Thoracic aorta (tissue), 2 donors: ENCODE measurements at regions not wholly inside any gene's neighbourhood (a gene's known extent, or its start where the extent isn't known, plus 50 kb on each side); places are given as distances from the start of the nearest gene placed in this dataset.

Experiments
- ATAC-seq: fragments of 150-250 bp; one replicate; pipeline ENCODE4 v1.8.0; 2017; ENCODE audit warnings: low read depth; ENCODE audit not compliant: insufficient number of reproducible peaks, low FRiP score
- DNase-seq: peaks from one replicate; pipeline ENCODE4 v3.0.0-alpha.2; 2020; ENCODE audit warnings: low spot score
- H3K27ac ChIP-seq, 2 donors: fragments of 200-600 bp; sonication (generic); 1 replicate in 1 of 2; 2 replicates in 1 of 2; pipeline ENCODE4 v1.5.1; 2016; ENCODE audit warnings: mild to moderate bottlenecking in 2 of 2, moderate library complexity in 2 of 2
- H3K27me3 ChIP-seq: fragments of 200-600 bp; sonication (generic); replicated peaks from 2 replicates; pipeline ENCODE4 v1.6.0; 2016; ENCODE audit warnings: mild to moderate bottlenecking; ENCODE audit not compliant: insufficient read depth
- H3K36me3 ChIP-seq: fragments of 200-600 bp; sonication (generic); one replicate; pipeline ENCODE4 v1.5.1; 2016
- H3K4me1 ChIP-seq, 2 donors: fragments of 200-600 bp; sonication (generic); 1 replicate in 1 of 2; 2 replicates in 1 of 2; pipeline versions ENCODE4 v1.5.1 to v1.6.0; 2016; ENCODE audit warnings: low read depth in 2 of 2, mild to moderate bottlenecking in 1 of 2; ENCODE audit not compliant: control insufficient read depth in 1 of 2
- H3K4me3 ChIP-seq: fragments of 200-600 bp; sonication (generic); 2 replicates; pipeline ENCODE4 v1.5.1; 2016; ENCODE audit warnings: mild to moderate bottlenecking
- H3K9me3 ChIP-seq: fragments of 200-600 bp; sonication (generic); 2 replicates; pipeline ENCODE4 v1.5.1; 2016
- CTCF ChIP-seq: fragments of 200-600 bp; sonication (generic); IDR thresholded peaks from one replicate; pipeline ENCODE4 v1.5.1; 2019; ENCODE audit warnings: antibody characterized with exemption

- H3K4me1 ChIP-seq: no peaks in the 10 kb centered on the region
- no peak overlapping the region for H3K4me3 ChIP-seq
- H3K9me3 ChIP-seq: no peaks in the 10 kb centered on the region
- TF ChIP-seq CTCF: no peak
- no peak for ATAC-seq
- no peaks in the 10 kb centered on the region for H3K36me3 ChIP-seq
- H3K27ac ChIP-seq: no peak overlapping the region
- no peak for DNase-seq
- H3K27me3 ChIP-seq: no peaks in the 10 kb centered on the region
Measured at GRCh38 chr10:10010397-10010796, 1007.3 kb upstream of the CELF2 start.

GRCh38 chr10:10014846-10015245, 1002.8 kb upstream of the CELF2 start:
- ATAC-seq (no peak), DNase-seq (no peak)
- no peaks in the 10 kb centered on the region for H3K36me3 ChIP-seq
- H3K4me3 ChIP-seq: no peak overlapping the region
- H3K9me3 ChIP-seq: peaks cover 3% of the 10 kb centered on the region
- no peak overlapping the region for H3K27ac ChIP-seq
- H3K4me1 ChIP-seq: no peaks in the 10 kb centered on the region
- no peak for TF ChIP-seq CTCF
- no peaks in the 10 kb centered on the region for H3K27me3 ChIP-seq

- H3K4me3 ChIP-seq: no peak overlapping the region
- DNase-seq (no peak), ATAC-seq (no peak)
- peaks cover 3% of the 10 kb centered on the region for H3K9me3 ChIP-seq
- H3K4me1 ChIP-seq: no peaks in the 10 kb centered on the region
- no peaks in the 10 kb centered on the region for H3K36me3 ChIP-seq
- TF ChIP-seq CTCF: no peak
- H3K27me3 ChIP-seq: no peaks in the 10 kb centered on the region
- H3K27ac ChIP-seq: no peak overlapping the region
Measured at GRCh38 chr10:10017716-10018115, 1000.0 kb upstream of the CELF2 start.

- peaks cover 3% of the 10 kb centered on the region for H3K9me3 ChIP-seq
- H3K4me3 ChIP-seq: no peak overlapping the region
- H3K27ac ChIP-seq: no peak overlapping the region
- no peaks in the 10 kb centered on the region for H3K36me3 ChIP-seq
- no peaks in the 10 kb centered on the region for H3K4me1 ChIP-seq
- DNase-seq: no peak
- ATAC-seq: no peak
- no peak for TF ChIP-seq CTCF
- H3K27me3 ChIP-seq: no peaks in the 10 kb centered on the region
Measured at GRCh38 chr10:10020945-10021344, 996.7 kb upstream of the CELF2 start.

- ATAC-seq: no peak
- TF ChIP-seq CTCF: no peak
- Histone ChIP-seq H3K36me3 (no peaks in the 10 kb centered on the region), H3K27me3 (no peaks in the 10 kb centered on the region), H3K9me3 (no peaks in the 10 kb centered on the region), H3K4me3 (no peak overlapping the region), H3K4me1 (no peaks in the 10 kb centered on the region), H3K27ac (no peak overlapping the region)
- no peak for DNase-seq
Measured at GRCh38 chr10:10032991-10033390, 984.7 kb upstream of the CELF2 start.
